WTC11 (cell line): ENCODE measurements at regions not wholly inside any gene's neighbourhood (a gene's known extent, or its start where the extent isn't known, plus 50 kb on each side); places are given as distances from the start of the nearest gene placed in this dataset.
A peak's percentile ranks its signal among the peaks of the same experiment; 100 is the strongest.
"Not testable (repeated sequence)": the region's sequence is repeated elsewhere in the genome, so short reads cannot be mapped to it uniquely, and the experiment has no call there.

Source experiments
- ATAC-seq: fragments of 200-7000 bp; cut with Tn5 transposase; 2 replicates; pipeline ENCODE4 v1.10.0; 2021; ENCODE audit warnings: mild to moderate bottlenecking, moderate library complexity
- CTCF ChIA-PET: fragments of 300-600 bp; sonication (Branson Sonifier 250); formaldehyde crosslinking; loops from one replicate; lab custom pipeline; 2021; ENCODE audit warnings: antibody characterized with exemption; lab: Charles Lee
- POLR2A ChIA-PET: fragments of 350-600 bp; sonication (Branson Sonifier 250); formaldehyde crosslinking; loops from one replicate; lab custom pipeline; 2021; ENCODE audit warnings: antibody characterized with exemption; lab: Charles Lee
- DNase-seq: peaks from one replicate; pipeline ENCODE4 v3.0.0; 2021; ENCODE audit warnings: low spot score
- H3K27ac Mint-ChIP-seq: 2 replicates; pipeline ENCODE4 v1.8.0; 2021; ENCODE audit warnings: mixed read lengths
- H3K27me3 Mint-ChIP-seq: 2 replicates; pipeline ENCODE4 v1.8.0; 2021; ENCODE audit warnings: low read depth, mild to moderate bottlenecking, moderate library complexity, mixed read lengths
- H3K36me3 Mint-ChIP-seq: 2 replicates; pipeline ENCODE4 v1.8.0; 2021; ENCODE audit warnings: mixed read lengths
- H3K4me1 Mint-ChIP-seq: 2 replicates; pipeline ENCODE4 v1.8.0; 2022; ENCODE audit warnings: mixed read lengths
- H3K4me3 Mint-ChIP-seq: 2 replicates; pipeline ENCODE4 v1.8.0; 2021; ENCODE audit warnings: mild to moderate bottlenecking, moderate library complexity, mixed read lengths
- H3K9me3 Mint-ChIP-seq: 2 replicates; pipeline ENCODE4 v1.8.0; 2021; ENCODE audit warnings: mixed read lengths

- CTCF ChIA-PET, H3K9me3 Mint-ChIP-seq, H3K27me3 Mint-ChIP-seq, H3K4me3 Mint-ChIP-seq, H3K4me1 Mint-ChIP-seq, H3K36me3 Mint-ChIP-seq, H3K27ac Mint-ChIP-seq, DNase-seq, POLR2A ChIA-PET: not testable (repeated sequence)
- peak; percentile 56 for ATAC-seq
These were observed 5507.7 kb upstream of the TPTE start for GRCh38 chr21:5013455-5014304.

GRCh38 chr21:5015187-5015586 lies 5506.2 kb upstream of the TPTE start:
- H3K4me1 Mint-ChIP-seq, DNase-seq, H3K9me3 Mint-ChIP-seq, CTCF ChIA-PET, POLR2A ChIA-PET, ATAC-seq, H3K27ac Mint-ChIP-seq, H3K4me3 Mint-ChIP-seq, H3K36me3 Mint-ChIP-seq, H3K27me3 Mint-ChIP-seq: not testable (repeated sequence)

GRCh38 chr21:5019120-5019519 lies 5502.3 kb upstream of the TPTE start:
- H3K27ac Mint-ChIP-seq, H3K4me3 Mint-ChIP-seq, H3K27me3 Mint-ChIP-seq, H3K9me3 Mint-ChIP-seq, POLR2A ChIA-PET, CTCF ChIA-PET, H3K4me1 Mint-ChIP-seq, DNase-seq, H3K36me3 Mint-ChIP-seq: not testable (repeated sequence)
- peak; percentile 9 for ATAC-seq

- H3K9me3 Mint-ChIP-seq, H3K27me3 Mint-ChIP-seq, H3K36me3 Mint-ChIP-seq, H3K4me3 Mint-ChIP-seq, H3K27ac Mint-ChIP-seq, POLR2A ChIA-PET, CTCF ChIA-PET, H3K4me1 Mint-ChIP-seq, DNase-seq: not testable (repeated sequence)
- peak; percentile 76 for ATAC-seq
These were observed 5499.6 kb upstream of the TPTE start for GRCh38 chr21:5021815-5022214.

GRCh38 chr21:5022254-5022653 lies 5499.1 kb upstream of the TPTE start:
- H3K4me1 Mint-ChIP-seq, CTCF ChIA-PET, H3K27ac Mint-ChIP-seq, H3K27me3 Mint-ChIP-seq, H3K4me3 Mint-ChIP-seq, POLR2A ChIA-PET, DNase-seq, H3K9me3 Mint-ChIP-seq, H3K36me3 Mint-ChIP-seq: not testable (repeated sequence)
- ATAC-seq: peak; percentile 43

- ATAC-seq: peak; percentile 5
- H3K27me3 Mint-ChIP-seq, POLR2A ChIA-PET, H3K4me1 Mint-ChIP-seq, H3K9me3 Mint-ChIP-seq, DNase-seq, CTCF ChIA-PET, H3K4me3 Mint-ChIP-seq, H3K36me3 Mint-ChIP-seq, H3K27ac Mint-ChIP-seq: not testable (repeated sequence)
These were observed 5498.6 kb upstream of the TPTE start for GRCh38 chr21:5022748-5023147.

GRCh38 chr21:5035147-5035546 lies 5486.2 kb upstream of the TPTE start:
- H3K36me3 Mint-ChIP-seq, H3K27ac Mint-ChIP-seq, ATAC-seq, H3K27me3 Mint-ChIP-seq, H3K4me1 Mint-ChIP-seq, H3K4me3 Mint-ChIP-seq, POLR2A ChIA-PET, CTCF ChIA-PET, H3K9me3 Mint-ChIP-seq, DNase-seq: not testable (repeated sequence)

GRCh38 chr21:5035587-5035986 lies 5485.8 kb upstream of the TPTE start:
- CTCF ChIA-PET, H3K36me3 Mint-ChIP-seq, H3K27ac Mint-ChIP-seq, ATAC-seq, DNase-seq, H3K9me3 Mint-ChIP-seq, H3K4me1 Mint-ChIP-seq, H3K4me3 Mint-ChIP-seq, POLR2A ChIA-PET, H3K27me3 Mint-ChIP-seq: not testable (repeated sequence)

- DNase-seq, ATAC-seq, H3K9me3 Mint-ChIP-seq, H3K36me3 Mint-ChIP-seq, H3K4me3 Mint-ChIP-seq, H3K27ac Mint-ChIP-seq, POLR2A ChIA-PET, CTCF ChIA-PET, H3K27me3 Mint-ChIP-seq, H3K4me1 Mint-ChIP-seq: not testable (repeated sequence)
These were observed 5483.6 kb upstream of the TPTE start for GRCh38 chr21:5037606-5038331.

- H3K36me3 Mint-ChIP-seq, ATAC-seq, H3K27me3 Mint-ChIP-seq, H3K4me3 Mint-ChIP-seq, H3K9me3 Mint-ChIP-seq, DNase-seq, POLR2A ChIA-PET, H3K4me1 Mint-ChIP-seq, H3K27ac Mint-ChIP-seq, CTCF ChIA-PET: not testable (repeated sequence)
These were observed 5481.5 kb upstream of the TPTE start for GRCh38 chr21:5039926-5040325.

GRCh38 chr21:5042583-5042982 lies 5478.8 kb upstream of the TPTE start:
- DNase-seq, POLR2A ChIA-PET, CTCF ChIA-PET, H3K36me3 Mint-ChIP-seq, ATAC-seq, H3K27me3 Mint-ChIP-seq, H3K4me1 Mint-ChIP-seq, H3K27ac Mint-ChIP-seq, H3K9me3 Mint-ChIP-seq, H3K4me3 Mint-ChIP-seq: not testable (repeated sequence)

- H3K4me3 Mint-ChIP-seq, H3K9me3 Mint-ChIP-seq, H3K27ac Mint-ChIP-seq, DNase-seq, ATAC-seq, H3K4me1 Mint-ChIP-seq, H3K27me3 Mint-ChIP-seq, POLR2A ChIA-PET, CTCF ChIA-PET, H3K36me3 Mint-ChIP-seq: not testable (repeated sequence)
These were observed 5476.6 kb upstream of the TPTE start for GRCh38 chr21:5044812-5045211.
